Endodermal cell (in vitro differentiated cells): ENCODE measurements at regions not wholly inside any gene's neighbourhood (a gene's known extent, or its start where the extent isn't known, plus 50 kb on each side); places are given as distances from the start of the nearest gene placed in this dataset.
"Not testable (repeated sequence)": the region's sequence is repeated elsewhere in the genome, so short reads cannot be mapped to it uniquely, and the experiment has no call there.

Experiments used
- DNase-seq: peaks from one replicate; pipeline ENCODE4 v3.0.0-alpha.2; 2017
- H3K27ac ChIP-seq: 2 replicates; pipeline ENCODE4 v1.5.1; 2013; ENCODE audit warnings: mild to moderate bottlenecking, low read depth, low read length, moderate library complexity
- H3K27me3 ChIP-seq: 2 replicates; pipeline ENCODE4 v1.6.1; 2013; ENCODE audit warnings: mild to moderate bottlenecking, low read length, moderate library complexity; ENCODE audit not compliant: insufficient read depth, control insufficient read depth, poor library complexity, severe bottlenecking
- H3K36me3 ChIP-seq: 2 replicates; pipeline ENCODE4 v1.7.0; 2013; ENCODE audit warnings: mild to moderate bottlenecking, low read length, moderate library complexity; ENCODE audit not compliant: control insufficient read depth, insufficient read depth
- H3K4me1 ChIP-seq: one replicate; pipeline ENCODE4 v1.7.0; 2013; ENCODE audit warnings: low read length; ENCODE audit not compliant: control insufficient read depth, insufficient read depth
- H3K4me3 ChIP-seq: 2 replicates; pipeline ENCODE4 v1.5.1; 2013; ENCODE audit warnings: mild to moderate bottlenecking, low read length, moderate library complexity
- H3K9ac ChIP-seq: 2 replicates; pipeline ENCODE4 v1.6.1; 2013; ENCODE audit warnings: mild to moderate bottlenecking, low read length, moderate library complexity; ENCODE audit not compliant: poor library complexity, severe bottlenecking; ENCODE audit errors: extremely low read depth
- H3K9me3 ChIP-seq: 2 replicates; pipeline ENCODE4 v1.6.1; 2013; ENCODE audit warnings: mild to moderate bottlenecking, low read length, moderate library complexity; ENCODE audit not compliant: control insufficient read depth
- H3K27ac Mint-ChIP-seq: 2 replicates; pipeline ENCODE4 v1.8.0; 2020; ENCODE audit warnings: mixed read lengths
- H3K27me3 Mint-ChIP-seq: 2 replicates; pipeline ENCODE4 v1.8.0; 2021; ENCODE audit warnings: mild to moderate bottlenecking, mixed read lengths; ENCODE audit not compliant: insufficient read depth
- H3K36me3 Mint-ChIP-seq: 2 replicates; pipeline ENCODE4 v1.8.0; 2020; ENCODE audit warnings: low read depth, mixed read lengths
- H3K4me1 Mint-ChIP-seq: 2 replicates; pipeline ENCODE4 v1.8.0; 2020; ENCODE audit warnings: mixed read lengths
- H3K4me3 Mint-ChIP-seq: 2 replicates; pipeline ENCODE4 v1.8.0; 2020; ENCODE audit warnings: mild to moderate bottlenecking, moderate library complexity, mixed read lengths
- H3K9me3 Mint-ChIP-seq: 2 replicates; pipeline ENCODE4 v1.8.0; 2020; ENCODE audit warnings: mild to moderate bottlenecking, mixed read lengths
- CTCF ChIP-seq: fragments of 200-600 bp; sonication (generic); conservative IDR thresholded peaks from 2 replicates; pipeline ENCODE4 v1.5.0; 2021; ENCODE audit warnings: antibody characterized with exemption, mild to moderate bottlenecking
- WGBS, 2 experiments: methylation state at CpG; one replicate each; pipeline versions ENCODE4 v1.1.5 to v1.1.7; 2013; ENCODE audit warnings: missing lambda C conversion rate in 2 of 2, mixed read lengths in 1 of 2; ENCODE audit not compliant: insufficient coverage in 1 of 2, insufficient read length in 1 of 2; 5-methylcytosine and 5-hydroxymethylcytosine counted together

DNA sequence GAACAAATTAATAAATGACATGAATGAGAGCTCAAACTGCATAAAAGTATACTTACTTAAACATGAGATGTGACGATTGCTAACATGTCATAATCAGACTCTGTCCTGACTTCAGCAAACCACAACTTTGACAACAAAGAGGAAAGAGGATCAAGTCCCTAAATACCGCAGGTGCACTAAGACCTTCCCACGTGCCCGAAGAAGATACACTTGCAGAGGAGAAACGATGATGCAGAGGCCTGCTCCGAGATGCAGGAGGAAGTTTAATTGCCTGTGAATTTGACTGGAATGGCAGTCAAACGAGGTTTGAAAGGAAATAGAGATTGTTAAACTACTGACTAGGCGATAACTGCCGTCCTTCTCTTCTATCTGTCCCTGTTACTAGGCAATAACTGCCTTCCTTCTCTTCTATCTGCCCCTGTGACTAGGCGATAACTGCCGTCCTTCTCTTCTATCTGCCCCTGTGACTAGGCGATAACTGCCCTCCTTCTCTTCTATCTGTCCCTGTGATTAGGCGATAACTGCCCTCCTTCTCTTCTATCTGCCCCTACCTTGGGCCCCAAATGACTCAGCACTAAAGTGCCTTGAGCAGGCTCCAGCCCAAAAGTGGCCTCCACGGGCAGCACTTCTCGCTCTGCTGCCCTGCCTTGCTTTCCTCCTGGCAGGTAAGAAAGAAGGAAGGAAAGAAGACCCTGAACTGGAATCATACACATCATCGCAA, 2226.0 kb upstream of the DEFB115 start:
- H3K4me3 ChIP-seq, H3K27ac Mint-ChIP-seq, H3K9ac ChIP-seq, H3K36me3 Mint-ChIP-seq, H3K27ac ChIP-seq, H3K27me3 Mint-ChIP-seq, H3K4me1 Mint-ChIP-seq, H3K36me3 ChIP-seq, DNase-seq, H3K4me3 Mint-ChIP-seq, H3K4me1 ChIP-seq, H3K27me3 ChIP-seq: not testable (repeated sequence)
- peaks cover 83% of the 10 kb centered on the region for H3K9me3 Mint-ChIP-seq
- WGBS, 2 experiments, result 57 to 72% methylated on average over 2 to 13 of the region's 16 CpGs
- H3K9me3 ChIP-seq, result peaks cover 33% of the 10 kb centered on the region

- H3K4me1 Mint-ChIP-seq, H3K27ac ChIP-seq, H3K36me3 ChIP-seq, H3K4me3 ChIP-seq, H3K27me3 Mint-ChIP-seq, H3K27ac Mint-ChIP-seq, H3K36me3 Mint-ChIP-seq, H3K27me3 ChIP-seq, DNase-seq, H3K9ac ChIP-seq, H3K4me3 Mint-ChIP-seq, H3K4me1 ChIP-seq: not testable (repeated sequence)
- H3K9me3 Mint-ChIP-seq, result peaks cover 84% of the 10 kb centered on the region
- WGBS, 2 experiments, result 68 to 80% methylated on average over 5 to 12 of the region's 12 CpGs
- peaks cover 29% of the 10 kb centered on the region for H3K9me3 ChIP-seq
These were observed 2213.2 kb upstream of the DEFB115 start for GRCh38 chr20:29044239-29044638.

- 40 to 68% methylated on average over 2 to 3 of the region's 4 CpGs for WGBS, 2 experiments
- H3K27ac ChIP-seq, H3K36me3 ChIP-seq, H3K4me3 ChIP-seq, H3K4me1 Mint-ChIP-seq, DNase-seq, H3K4me3 Mint-ChIP-seq, H3K27me3 ChIP-seq, H3K36me3 Mint-ChIP-seq, H3K9ac ChIP-seq, H3K27me3 Mint-ChIP-seq, H3K27ac Mint-ChIP-seq, H3K4me1 ChIP-seq: not testable (repeated sequence)
- peaks cover 82% of the 10 kb centered on the region for H3K9me3 Mint-ChIP-seq
- peaks cover 28% of the 10 kb centered on the region for H3K9me3 ChIP-seq
- TF ChIP-seq CTCF, result peak; percentile 38
These were observed 2207.4 kb upstream of the DEFB115 start for GRCh38 chr20:29050008-29050606.

GRCh38 chr20:29057866-29058484, 2199.5 kb upstream of the DEFB115 start:
- H3K4me1 ChIP-seq, DNase-seq, H3K4me3 Mint-ChIP-seq, H3K9ac ChIP-seq, H3K27me3 Mint-ChIP-seq, H3K4me1 Mint-ChIP-seq, H3K27ac Mint-ChIP-seq, H3K36me3 Mint-ChIP-seq, H3K27ac ChIP-seq, H3K36me3 ChIP-seq, H3K27me3 ChIP-seq: not testable (repeated sequence)
- H3K9me3 ChIP-seq, result peaks cover 74% of the 10 kb centered on the region
- H3K4me3 ChIP-seq, result peak overlapping the region; percentile 7
- H3K9me3 Mint-ChIP-seq, result peaks cover 88% of the 10 kb centered on the region
- whole genome bisulfite sequencing, 2 experiments, result 61 to 88% methylated on average over 1 to 3 of the region's 6 CpGs
- TF ChIP-seq CTCF, result peak; percentile 67

DNA sequence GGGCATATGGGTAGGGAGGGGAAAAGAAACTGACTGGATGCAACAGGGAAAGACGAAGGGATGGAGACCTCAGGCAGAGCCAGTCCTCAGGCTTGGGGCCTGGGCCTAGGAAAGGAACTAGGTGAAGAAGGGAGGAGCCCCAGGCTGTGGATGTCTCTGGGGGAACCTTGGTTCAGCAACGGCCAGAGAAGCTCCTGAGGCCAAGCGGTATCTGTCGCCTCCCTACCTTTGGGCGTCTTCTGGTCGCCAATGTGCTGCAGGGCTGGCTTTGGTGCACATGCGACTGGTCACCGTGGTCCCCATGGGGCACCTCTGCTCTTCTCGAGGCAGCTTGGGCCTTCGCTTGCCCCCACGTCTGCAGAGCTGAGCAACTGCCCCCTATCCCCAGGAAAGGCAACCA, 2195.0 kb upstream of the DEFB115 start:
- not testable (repeated sequence) for H3K4me1 Mint-ChIP-seq, H3K9ac ChIP-seq, H3K27ac Mint-ChIP-seq, H3K27me3 Mint-ChIP-seq, DNase-seq, H3K4me1 ChIP-seq, H3K27ac ChIP-seq, H3K36me3 ChIP-seq, H3K36me3 Mint-ChIP-seq, H3K27me3 ChIP-seq, H3K4me3 Mint-ChIP-seq
- Histone ChIP-seq H3K9me3 (peaks cover 73% of the 10 kb centered on the region), H3K4me3 (peak overlapping the region; percentile 35)
- 82 to 85% methylated on average over 2 to 11 of the region's 11 CpGs for WGBS, 2 experiments
- H3K9me3 Mint-ChIP-seq, result peaks cover 91% of the 10 kb centered on the region
